IPS DF 4.7 (cell line): ENCODE measurements at regions not wholly inside any gene's neighbourhood (a gene's known extent, or its start where the extent isn't known, plus 50 kb on each side); places are given as distances from the start of the nearest gene placed in this dataset.
"Not testable (repeated sequence)": the region's sequence is repeated elsewhere in the genome, so short reads cannot be mapped to it uniquely, and the experiment has no call there.

Experiments
- DNase-seq: peaks from one replicate; pipeline ENCODE4 v3.0.0-alpha.2; 2013; ENCODE audit warnings: low spot score; ENCODE audit errors: extremely low read depth

DNA sequence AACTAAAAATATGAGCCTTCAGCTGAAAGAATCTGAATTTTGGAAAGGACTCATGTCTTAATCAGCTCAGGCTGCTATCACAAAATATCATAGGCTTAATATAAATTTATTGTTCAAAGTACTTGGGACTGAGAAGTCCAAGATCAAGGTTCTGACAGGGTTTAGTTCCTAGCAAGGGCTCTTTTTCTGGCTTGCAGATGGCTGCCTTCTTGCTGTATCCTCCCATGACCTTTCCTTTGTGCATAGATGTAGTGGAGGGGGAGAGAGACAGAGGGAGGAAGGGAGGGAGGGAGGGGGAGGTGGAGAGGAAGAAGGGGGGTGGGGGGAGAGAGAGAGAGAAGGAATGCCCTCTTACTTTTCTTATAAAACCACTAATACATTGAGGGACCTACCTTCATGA is 306.8 kb upstream of the DDI1 start:
- no peak for DNase-seq

DNA sequence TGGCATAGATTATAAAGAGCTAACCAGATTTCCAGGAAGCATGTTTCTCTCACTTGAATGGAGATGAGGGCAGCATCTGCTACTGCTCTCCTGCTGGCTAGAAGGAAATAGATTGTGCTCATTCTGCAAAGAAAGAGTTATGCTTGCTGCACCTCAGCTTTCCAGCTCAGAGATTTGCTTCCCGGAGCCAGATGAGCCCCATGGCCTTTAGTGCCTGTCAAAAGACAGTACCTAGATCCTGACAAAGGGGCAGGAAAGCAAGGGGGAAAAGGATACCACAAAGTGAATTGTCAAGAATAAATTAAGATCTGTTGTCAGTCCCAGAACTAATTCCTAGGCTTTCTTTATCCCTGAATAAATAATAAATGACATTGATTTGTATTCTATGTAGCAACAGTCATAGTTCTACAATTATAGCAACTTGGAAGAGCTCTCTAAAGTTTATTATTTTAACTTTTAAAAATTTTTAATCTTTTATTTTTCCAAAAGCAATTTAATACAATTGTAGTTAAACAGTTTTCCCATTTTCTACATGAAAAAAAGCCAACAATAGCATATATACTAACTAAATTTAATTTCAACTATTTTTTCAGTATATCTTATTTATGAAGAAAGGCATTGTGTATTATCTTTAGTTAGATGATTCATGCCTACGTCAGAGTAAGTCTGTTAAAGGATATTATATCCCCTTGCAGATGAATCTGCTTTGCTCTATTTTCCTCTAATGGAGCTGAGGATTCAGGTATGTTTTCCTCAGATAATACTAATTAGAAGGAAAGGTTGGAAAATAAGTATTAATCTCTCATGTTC is 306.1 kb upstream of the DDI1 start:
- no peak for DNase-seq

DNA sequence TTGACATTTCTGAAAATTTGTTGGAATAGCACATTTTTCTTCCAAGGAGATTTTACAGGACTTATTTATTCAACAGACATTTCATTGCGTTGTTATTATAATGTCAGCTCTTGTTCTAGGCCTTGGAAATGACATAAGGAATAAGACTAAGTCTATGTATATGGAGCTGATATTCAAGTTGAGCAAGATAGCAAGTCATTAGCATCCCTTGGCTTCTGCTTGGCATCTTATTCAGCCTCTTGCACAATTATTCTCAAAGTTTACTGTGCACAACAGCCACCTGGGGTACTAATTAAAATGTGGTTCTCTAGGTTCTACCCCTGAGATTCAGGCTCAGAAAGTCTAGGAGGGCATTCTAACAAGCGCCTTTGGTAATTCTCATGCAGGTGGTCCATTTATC is 304.8 kb upstream of the DDI1 start:
- DNase-seq: no peak

DNA sequence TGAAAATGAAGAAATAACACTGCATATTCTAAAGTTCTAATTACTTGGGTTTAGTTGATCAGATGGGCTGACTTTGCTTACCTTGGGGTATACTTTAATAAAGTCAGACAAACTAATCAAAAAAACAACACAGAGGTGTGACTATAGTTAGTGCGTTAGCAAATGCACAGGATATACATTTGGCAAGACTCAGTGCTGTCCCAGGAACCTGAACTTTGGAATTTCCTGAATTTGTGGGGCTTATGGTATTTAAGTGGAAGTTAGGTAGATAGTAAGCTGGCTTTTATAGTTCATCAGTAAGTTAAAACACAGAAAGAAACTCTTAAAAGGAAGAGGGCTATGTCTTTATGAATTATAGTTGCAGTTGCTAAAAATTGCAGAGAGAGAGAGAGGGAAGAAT is 302.6 kb upstream of the DDI1 start:
- no peak for DNase-seq

DNA sequence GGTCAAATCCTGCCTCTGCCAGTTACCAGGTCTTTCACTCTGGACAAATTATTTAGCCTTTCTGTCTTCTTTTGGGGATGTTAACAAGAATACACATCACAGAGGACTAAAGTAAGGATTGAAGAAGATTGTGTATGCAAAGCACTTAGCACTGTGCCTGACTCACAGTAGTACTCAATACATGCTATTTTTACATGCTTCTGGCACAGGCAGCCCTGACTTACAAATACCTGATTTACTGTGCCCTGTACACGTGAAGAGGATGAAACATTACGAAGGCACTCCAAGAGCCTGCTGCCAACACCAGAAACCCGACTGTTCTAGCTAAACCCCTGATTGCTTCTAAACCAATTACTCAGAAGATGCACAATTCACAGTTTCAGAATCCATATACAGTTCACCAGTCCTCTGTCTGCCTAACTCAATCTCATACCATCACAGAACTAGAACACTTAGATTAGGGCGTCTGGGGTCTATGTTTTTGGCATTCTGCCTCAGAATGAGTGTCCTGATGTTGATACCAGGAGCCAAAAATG is 300.9 kb upstream of the DDI1 start:
- DNase-seq: no peak

GRCh38 chr11:103736315-103737036 is 300.0 kb upstream of the DDI1 start:
- no peak for DNase-seq

GRCh38 chr11:103737037-103737622 is 299.3 kb upstream of the DDI1 start:
- DNase-seq: no peak

DNA sequence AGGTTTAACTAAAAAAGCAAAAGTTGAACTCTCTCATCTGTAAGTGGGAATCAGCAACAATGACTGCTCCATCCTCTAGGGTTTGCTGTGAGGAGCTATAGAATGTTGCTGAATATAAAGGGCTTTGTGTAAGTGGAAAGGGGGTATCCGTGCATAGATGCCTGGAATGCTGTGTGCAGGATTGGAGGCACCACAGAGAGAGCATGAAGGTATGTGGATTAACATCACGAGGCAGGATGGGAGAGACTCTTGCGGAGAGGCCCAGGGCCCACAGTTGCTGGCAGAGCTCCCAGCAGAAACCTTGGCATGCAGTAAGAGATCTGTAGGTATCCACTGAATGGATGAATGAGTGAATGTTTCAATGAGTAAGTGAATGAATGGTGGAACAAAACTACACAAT is 298.7 kb upstream of the DDI1 start:
- no peak for DNase-seq

DNA sequence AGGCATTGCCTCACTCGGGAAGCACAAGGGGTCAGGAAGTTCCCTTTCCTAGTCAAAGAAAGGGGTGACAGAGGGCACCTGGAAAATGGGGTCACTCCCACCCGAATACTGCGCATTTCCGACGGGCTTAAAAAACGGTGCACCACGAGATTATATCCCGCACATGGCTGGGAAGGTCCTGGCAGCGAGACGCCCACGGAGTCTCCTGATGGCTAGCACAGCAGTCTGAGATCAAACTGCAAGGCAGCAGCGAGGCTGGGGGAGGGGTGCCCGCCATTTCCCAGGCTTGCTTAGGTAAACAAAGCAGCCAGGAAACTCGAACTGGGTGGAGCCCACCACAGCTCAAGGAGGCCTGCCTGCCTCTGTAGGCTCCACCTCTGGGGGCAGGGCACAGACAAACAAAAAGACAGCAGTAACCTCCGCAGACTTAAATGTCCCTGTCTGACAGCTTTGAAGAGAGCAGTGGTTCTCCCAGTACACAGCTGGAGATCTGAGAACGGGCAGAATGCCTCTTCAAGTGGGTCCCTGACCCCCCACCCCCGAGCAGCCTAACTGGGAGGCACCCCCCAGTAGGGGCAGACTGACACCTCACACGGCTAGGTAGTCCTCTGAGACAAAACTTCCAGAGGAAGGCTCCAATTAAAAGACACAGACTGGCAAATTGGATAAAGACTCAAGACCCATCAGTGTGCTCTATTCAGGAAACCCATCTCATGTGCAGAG is 297.2 kb upstream of the DDI1 start:
- not testable (repeated sequence) for DNase-seq

DNA sequence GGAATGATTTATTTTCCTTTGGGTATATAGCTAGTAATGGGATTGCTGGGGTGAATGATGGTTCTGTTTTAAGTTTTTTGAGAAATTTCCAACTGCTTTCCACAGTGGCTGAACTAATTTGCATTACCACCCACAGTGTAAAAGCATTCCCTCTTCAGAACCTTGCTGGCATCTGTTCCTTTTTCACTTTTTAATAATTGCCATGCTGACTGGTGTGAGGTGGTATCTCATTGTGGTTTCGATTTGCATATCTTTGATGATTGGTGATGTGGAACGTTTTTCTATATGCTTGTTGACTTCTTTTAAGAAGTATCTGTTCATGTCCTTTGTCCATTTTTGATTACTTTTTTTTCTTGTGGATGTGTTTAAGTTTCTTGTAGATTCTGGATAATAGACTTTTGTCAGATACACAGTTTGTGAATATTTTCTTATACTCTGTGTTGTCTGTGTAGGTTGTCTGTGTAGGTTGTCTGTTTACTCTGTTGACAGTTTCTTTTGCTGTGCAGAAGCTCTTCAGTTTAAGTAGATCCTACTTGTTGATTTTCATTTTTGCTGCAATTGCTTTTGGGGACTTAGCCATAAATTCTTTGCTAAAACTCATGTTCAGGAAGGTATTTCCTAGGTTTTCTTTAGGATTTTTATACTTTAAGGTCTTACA is 291.8 kb upstream of the DDI1 start:
- DNase-seq: no peak

DNA sequence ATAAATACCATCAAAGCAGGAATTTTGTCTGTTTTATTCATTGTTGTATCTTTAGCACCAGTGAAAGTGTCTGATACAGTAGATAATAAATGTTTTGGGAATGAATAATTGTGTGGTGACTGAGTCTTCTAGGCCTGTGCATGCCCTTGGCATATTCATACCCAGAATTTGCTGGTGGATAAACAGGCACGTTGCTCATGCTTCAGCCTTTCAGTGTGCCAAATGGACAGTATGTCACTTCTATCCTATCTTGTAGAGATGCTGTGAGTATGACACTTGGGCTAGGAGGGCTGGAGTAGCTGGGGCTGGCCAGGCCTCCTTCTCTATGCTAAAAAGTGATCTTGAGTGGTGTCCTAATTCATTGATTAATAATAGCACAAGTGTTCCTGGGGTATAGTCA is 287.3 kb upstream of the DDI1 start:
- no peak for DNase-seq

DNA sequence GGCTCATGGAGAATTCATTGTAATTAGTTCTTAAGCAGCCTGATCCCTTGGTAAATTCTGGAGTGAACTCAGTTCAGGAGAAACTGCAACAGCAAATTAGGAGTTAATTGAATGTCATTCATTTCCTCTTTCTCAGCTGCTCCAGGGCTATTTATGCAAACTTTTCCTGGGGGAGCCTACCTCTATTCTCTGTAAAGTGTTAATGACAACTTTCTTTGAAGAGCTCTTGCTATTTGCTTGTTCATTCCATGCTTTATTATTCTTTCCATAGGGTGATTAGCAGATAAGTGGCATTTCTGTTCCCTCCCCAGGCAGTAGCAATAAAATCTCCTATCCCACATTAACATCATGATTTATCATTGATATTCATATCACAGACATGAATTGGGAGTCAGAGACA is 267.6 kb upstream of the DDI1 start:
- DNase-seq: no peak

- no peak for DNase-seq
Observed at GRCh38 chr11:103773059-103773458, 263.4 kb upstream of the DDI1 start.

DNA sequence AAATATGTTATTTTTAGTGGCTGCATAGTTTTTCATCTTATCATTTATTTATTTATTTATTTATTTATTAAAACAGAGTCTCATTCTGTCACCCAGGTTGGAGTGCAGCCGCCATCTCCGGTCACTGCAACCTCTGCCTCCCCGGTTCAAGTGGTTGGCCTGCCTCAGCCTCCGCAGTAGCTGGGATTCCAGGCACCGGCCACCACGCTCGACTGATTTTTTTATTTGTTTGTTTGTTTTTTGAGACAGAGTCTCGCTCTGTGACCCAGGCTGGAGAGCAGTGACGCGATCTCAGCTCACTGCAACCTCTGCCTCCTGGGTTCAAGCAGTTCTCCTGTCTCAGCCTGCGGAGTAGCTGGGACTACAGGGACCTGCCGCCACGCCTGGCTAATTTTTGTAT is 262.9 kb upstream of the DDI1 start:
- DNase-seq: no peak

DNA sequence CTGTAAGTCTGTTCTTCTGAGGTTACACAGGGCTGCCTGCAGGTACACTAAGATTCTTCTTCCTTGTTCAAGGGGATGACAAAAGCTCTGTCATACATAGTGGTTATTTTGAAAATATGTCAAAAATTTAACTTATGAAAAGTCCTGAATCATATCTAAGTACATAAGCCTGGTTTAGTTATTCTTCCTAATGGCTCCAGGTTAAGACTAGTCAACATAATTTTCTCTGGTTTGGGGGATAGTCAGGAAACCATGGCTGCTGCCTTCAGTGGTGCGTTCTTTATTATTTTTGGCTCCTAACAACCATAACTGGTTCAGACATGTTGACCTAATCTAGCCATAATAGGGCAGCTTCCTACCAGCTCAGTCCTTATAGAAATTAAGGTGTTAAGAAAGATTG is 257.4 kb upstream of the DDI1 start:
- no peak for DNase-seq

DNA sequence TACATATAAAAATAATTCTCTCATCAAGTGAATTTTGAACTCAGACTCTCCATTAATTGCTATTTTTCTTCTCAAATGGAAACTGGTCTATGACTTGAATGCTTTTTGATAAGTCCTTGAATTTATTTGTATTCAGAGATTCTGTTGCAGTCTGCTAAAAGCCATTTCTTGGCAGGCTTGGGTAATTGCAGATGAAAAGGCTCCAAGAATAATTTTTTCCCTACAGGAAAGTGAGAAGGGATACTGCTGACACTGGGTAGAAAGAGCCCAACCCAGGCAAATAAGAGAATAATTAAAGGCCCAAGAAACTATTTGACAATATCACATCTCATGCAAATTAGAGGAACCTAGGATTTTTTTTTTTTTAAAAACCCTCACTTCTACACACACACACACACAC is 246.5 kb upstream of the DDI1 start:
- no peak for DNase-seq

DNA sequence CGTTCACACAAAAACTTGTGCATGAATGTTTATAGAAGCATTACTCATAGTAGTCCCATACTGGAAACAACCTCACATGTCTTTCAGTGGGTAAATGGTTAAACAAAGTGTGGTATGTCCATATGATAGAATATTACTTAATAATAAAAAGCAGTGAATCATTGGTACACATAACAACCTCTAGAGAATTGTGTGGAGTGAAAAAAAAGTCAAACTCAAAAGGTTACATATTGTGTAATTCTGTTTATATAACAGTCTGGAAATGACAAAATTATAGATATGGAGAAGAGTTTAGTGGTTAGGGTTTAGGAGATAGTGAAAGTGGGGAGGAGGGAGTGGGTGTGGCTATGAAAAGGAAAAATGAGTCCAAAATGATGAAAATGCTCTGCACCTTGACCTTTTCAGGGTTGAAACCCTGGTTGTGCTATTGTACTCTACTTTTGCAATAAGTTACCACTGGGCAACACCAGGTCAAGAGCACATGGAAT is 243.4 kb upstream of the DDI1 start:
- DNase-seq: no peak

DNA sequence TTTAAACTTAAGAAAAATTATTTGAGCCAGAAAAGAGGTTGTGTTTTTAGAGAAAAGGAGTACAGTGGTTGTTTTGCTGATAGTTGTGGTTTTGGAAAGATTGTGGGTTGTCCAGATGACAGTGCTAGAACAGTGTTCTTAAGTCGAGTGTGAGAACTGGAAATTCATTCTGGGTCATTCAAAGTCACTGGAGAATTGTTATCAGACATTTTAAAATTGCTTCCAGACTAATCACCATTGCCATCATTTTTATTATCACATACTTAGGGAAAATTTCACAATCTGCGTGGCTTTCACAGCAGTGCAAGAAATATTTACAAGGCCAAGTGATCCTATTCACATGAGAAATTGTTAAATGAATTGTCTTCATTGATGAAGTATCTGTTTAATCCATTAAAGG is 242.2 kb upstream of the DDI1 start:
- DNase-seq: no peak

- no peak for DNase-seq
Observed at GRCh38 chr11:103798026-103798425, 238.4 kb upstream of the DDI1 start.

DNA sequence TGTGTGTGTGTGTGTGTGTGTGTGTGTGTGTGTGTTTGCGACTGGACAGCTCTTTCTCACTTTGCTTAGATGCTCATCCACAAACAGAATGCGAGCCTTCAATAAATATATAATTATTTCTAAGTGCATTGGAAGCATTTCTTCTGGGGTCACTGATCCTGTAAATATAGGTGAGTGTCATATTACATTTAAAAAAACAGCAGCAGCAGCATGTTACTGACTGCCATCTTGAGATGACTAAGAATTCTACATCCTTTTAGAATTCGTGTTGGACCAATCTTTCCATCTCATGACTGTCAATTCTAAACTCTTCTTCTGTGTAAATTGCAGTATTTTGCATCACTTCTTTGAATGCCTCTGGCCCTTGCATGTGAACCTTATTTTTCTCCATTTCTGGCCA is 238.0 kb upstream of the DDI1 start:
- DNase-seq: no peak
